SJSA1 (cell line): ENCODE measurements at regions not wholly inside any gene's neighbourhood (a gene's known extent, or its start where the extent isn't known, plus 50 kb on each side); places are given as distances from the start of the nearest gene placed in this dataset.
A peak's percentile ranks its signal among the peaks of the same experiment; 100 is the strongest.

Experiments
- DNase-seq, 2 experiments: peaks; one replicate each; pipeline ENCODE4 v3.0.0-alpha.2; 2015 to 2020; ENCODE audit warnings: low spot score in 2 of 2, low read depth in 1 of 2
- H3K27ac ChIP-seq: fragments of 250-450 bp; sonication (Bioruptor Pico); 2 replicates; pipeline ENCODE4 v1.5.1; 2020; ENCODE audit warnings: mild to moderate bottlenecking, moderate library complexity
- H3K27me3 ChIP-seq: fragments of 250-450 bp; sonication (Bioruptor Pico); replicated peaks from 2 replicates; pipeline ENCODE4 v1.5.1; 2020; ENCODE audit warnings: mild to moderate bottlenecking, moderate library complexity
- H3K36me3 ChIP-seq: fragments of 250-450 bp; sonication (Bioruptor Pico); 2 replicates; pipeline ENCODE4 v1.5.1; 2020; ENCODE audit warnings: mild to moderate bottlenecking
- H3K4me1 ChIP-seq: fragments of 250-450 bp; sonication (Bioruptor Pico); replicated peaks from 2 replicates; pipeline ENCODE4 v1.6.1; 2021; ENCODE audit warnings: mild to moderate bottlenecking
- H3K4me3 ChIP-seq: fragments of 250-450 bp; sonication (Bioruptor Pico); 2 replicates; pipeline ENCODE4 v1.5.1; 2020; ENCODE audit warnings: mild to moderate bottlenecking
- H3K9me3 ChIP-seq: fragments of 250-450 bp; sonication (Bioruptor Pico); replicated peaks from 2 replicates; pipeline ENCODE4 v1.5.1; 2020; ENCODE audit warnings: mild to moderate bottlenecking

GRCh38 chr5:1686016-1686802 lies 113.4 kb downstream of the MRPL36 start:
- Histone ChIP-seq H3K27me3 (no peaks in the 10 kb centered on the region; the same call in none of the 2 replicates), H3K4me3 (no peak overlapping the region)
- peak in 1 of 2 experiments; percentile 43 for DNase-seq

GRCh38 chr5:1685066-1685465 lies 114.6 kb downstream of the MRPL36 start:
- Histone ChIP-seq H3K36me3 (no peaks in the 10 kb centered on the region), H3K9me3 (no peaks in the 10 kb centered on the region), H3K27ac (no peak overlapping the region), H3K27me3 (no peaks in the 10 kb centered on the region; the same call in 1 of the 2 replicates), H3K4me1 (no peaks in the 10 kb centered on the region), H3K4me3 (no peak overlapping the region)
- peak in 1 of 2 experiments; percentile 35 for DNase-seq

More at GRCh38 chr5:1686016-1686802, 113.4 kb downstream of the MRPL36 start:
- H3K4me1 ChIP-seq, result no peaks in the 10 kb centered on the region
- no peaks in the 10 kb centered on the region for H3K9me3 ChIP-seq
- no peak overlapping the region for H3K27ac ChIP-seq
- H3K36me3 ChIP-seq, result no peaks in the 10 kb centered on the region

- Histone ChIP-seq H3K27ac (no peak overlapping the region), H3K4me1 (no peaks in the 10 kb centered on the region), H3K36me3 (no peaks in the 10 kb centered on the region), H3K9me3 (0 out of 2 replicates have a peak, but pooled peaks cover 6% of the 10 kb centered on the region), H3K27me3 (no peaks in the 10 kb centered on the region; the same call in 1 of the 2 replicates), H3K4me3 (no peak overlapping the region)
- DNase-seq, result no peak
These were observed 117.7 kb downstream of the MRPL36 start for GRCh38 chr5:1681955-1682354.

GRCh38 chr5:1673042-1673677 lies 126.5 kb downstream of the MRPL36 start:
- Histone ChIP-seq H3K27ac (no peak overlapping the region), H3K4me3 (no peak overlapping the region), H3K9me3 (no peaks in the 10 kb centered on the region), H3K27me3 (peaks cover 13% of the 10 kb centered on the region), H3K36me3 (no peaks in the 10 kb centered on the region), H3K4me1 (no peaks in the 10 kb centered on the region)
- no peak for DNase-seq

GRCh38 chr5:1672396-1672795 lies 127.2 kb downstream of the MRPL36 start:
- H3K27ac ChIP-seq, result no peak overlapping the region
- H3K9me3 ChIP-seq, result no peaks in the 10 kb centered on the region
- H3K4me1 ChIP-seq, result no peaks in the 10 kb centered on the region
- H3K27me3 ChIP-seq, result peaks cover 20% of the 10 kb centered on the region
- H3K36me3 ChIP-seq, result no peaks in the 10 kb centered on the region
- DNase-seq, result no peak
- H3K4me3 ChIP-seq, result no peak overlapping the region

GRCh38 chr5:1671351-1671750 lies 128.3 kb downstream of the MRPL36 start:
- Histone ChIP-seq H3K4me1 (no peaks in the 10 kb centered on the region), H3K36me3 (no peaks in the 10 kb centered on the region), H3K9me3 (no peaks in the 10 kb centered on the region), H3K27me3 (peaks cover 26% of the 10 kb centered on the region), H3K27ac (no peak overlapping the region), H3K4me3 (no peak overlapping the region)
- no peak for DNase-seq

GRCh38 chr5:1670351-1670750 lies 129.3 kb downstream of the MRPL36 start:
- H3K4me3 ChIP-seq, result no peak overlapping the region
- no peaks in the 10 kb centered on the region for H3K9me3 ChIP-seq
- no peaks in the 10 kb centered on the region for H3K36me3 ChIP-seq
- no peaks in the 10 kb centered on the region for H3K4me1 ChIP-seq
- no peak for DNase-seq
- no peak overlapping the region for H3K27ac ChIP-seq
- peaks cover 27% of the 10 kb centered on the region for H3K27me3 ChIP-seq

- DNase-seq, result no peak
- no peak overlapping the region for H3K4me3 ChIP-seq
- no peaks in the 10 kb centered on the region for H3K9me3 ChIP-seq
- H3K27ac ChIP-seq, result no peak overlapping the region
- H3K4me1 ChIP-seq, result no peaks in the 10 kb centered on the region
- H3K36me3 ChIP-seq, result no peaks in the 10 kb centered on the region
- H3K27me3 ChIP-seq, result peaks cover 22% of the 10 kb centered on the region
These were observed 130.1 kb downstream of the MRPL36 start for GRCh38 chr5:1669276-1670155.

GRCh38 chr5:1668141-1668721 lies 131.4 kb downstream of the MRPL36 start:
- Histone ChIP-seq H3K9me3 (no peaks in the 10 kb centered on the region), H3K27me3 (peaks cover 26% of the 10 kb centered on the region), H3K27ac (no peak overlapping the region), H3K4me3 (no peak overlapping the region), H3K36me3 (no peaks in the 10 kb centered on the region), H3K4me1 (no peaks in the 10 kb centered on the region)
- no peak for DNase-seq

- DNase-seq, result no peak
- peaks cover 26% of the 10 kb centered on the region for H3K27me3 ChIP-seq
- H3K4me3 ChIP-seq, result no peak overlapping the region
- H3K36me3 ChIP-seq, result no peaks in the 10 kb centered on the region
- no peaks in the 10 kb centered on the region for H3K4me1 ChIP-seq
- H3K9me3 ChIP-seq, result no peaks in the 10 kb centered on the region
- no peak overlapping the region for H3K27ac ChIP-seq
These were observed 131.9 kb downstream of the MRPL36 start for GRCh38 chr5:1667648-1668140.

GRCh38 chr5:1666812-1667588 lies 132.6 kb downstream of the MRPL36 start:
- Histone ChIP-seq H3K9me3 (no peaks in the 10 kb centered on the region), H3K27ac (no peak overlapping the region), H3K27me3 (peaks cover 26% of the 10 kb centered on the region), H3K4me3 (no peak overlapping the region), H3K36me3 (no peaks in the 10 kb centered on the region), H3K4me1 (no peaks in the 10 kb centered on the region)
- DNase-seq, result no peak

GRCh38 chr5:1666221-1666620 lies 133.4 kb downstream of the MRPL36 start:
- H3K4me3 ChIP-seq, result no peak overlapping the region
- no peak overlapping the region for H3K27ac ChIP-seq
- no peaks in the 10 kb centered on the region for H3K9me3 ChIP-seq
- H3K36me3 ChIP-seq, result no peaks in the 10 kb centered on the region
- H3K27me3 ChIP-seq, result peaks cover 24% of the 10 kb centered on the region
- no peak for DNase-seq
- no peaks in the 10 kb centered on the region for H3K4me1 ChIP-seq

GRCh38 chr5:1665803-1666202 lies 133.8 kb downstream of the MRPL36 start:
- Histone ChIP-seq H3K36me3 (no peaks in the 10 kb centered on the region), H3K4me3 (no peak overlapping the region), H3K27ac (no peak overlapping the region), H3K27me3 (peaks cover 22% of the 10 kb centered on the region), H3K9me3 (no peaks in the 10 kb centered on the region), H3K4me1 (no peaks in the 10 kb centered on the region)
- no peak for DNase-seq
